Activated T-cell treated with anti-CD3 and anti-CD28 coated beads, Interleukin-2, amount 50 U/mL, for 72 hours (primary cell): ENCODE measurements at regions not wholly inside any gene's neighbourhood (a gene's known extent, or its start where the extent isn't known, plus 50 kb on each side); places are given as distances from the start of the nearest gene placed in this dataset.
"Not testable (repeated sequence)": the region's sequence is repeated elsewhere in the genome, so short reads cannot be mapped to it uniquely, and the experiment has no call there.

ENCODE experiments used
- ATAC-seq, 2 donors: fragments of 150-1000 bp; cut with Tn5 transposase; replicated peaks in 1 of 2; 2 replicates each; pipeline ENCODE4 v1.10.0; 2021; ENCODE audit warnings: moderate library complexity in 2 of 2, mild to moderate bottlenecking in 1 of 2
- DNase-seq, 2 donors: peaks; one replicate each; pipeline ENCODE4 v3.0.0; 2021 to 2022; ENCODE audit warnings: mixed read lengths in 1 of 2
- H3K27ac Mint-ChIP-seq: one replicate; pipeline ENCODE4 v1.8.0; 2022; ENCODE audit warnings: mild to moderate bottlenecking, moderate library complexity, mixed read lengths
- H3K27me3 Mint-ChIP-seq: one replicate; pipeline ENCODE4 v1.8.0; 2022; ENCODE audit warnings: low read depth, mixed read lengths
- H3K36me3 Mint-ChIP-seq, 2 donors: one replicate each; pipeline ENCODE4 v1.8.0; 2022; ENCODE audit warnings: mixed read lengths in 2 of 2, mild to moderate bottlenecking in 1 of 2; ENCODE audit not compliant: insufficient read depth in 2 of 2
- H3K4me1 Mint-ChIP-seq: one replicate; pipeline ENCODE4 v1.8.0; 2022; ENCODE audit warnings: low read depth, mixed read lengths
- H3K4me3 Mint-ChIP-seq, 2 donors: one replicate each; pipeline ENCODE4 v1.8.0; 2022; ENCODE audit warnings: mild to moderate bottlenecking in 2 of 2, mixed read lengths in 2 of 2, moderate library complexity in 2 of 2
- H3K9me3 Mint-ChIP-seq, 2 donors: one replicate each; pipeline ENCODE4 v1.8.0; 2022; ENCODE audit warnings: mixed read lengths in 2 of 2

- not testable (repeated sequence) for DNase-seq, H3K4me1 Mint-ChIP-seq, H3K9me3 Mint-ChIP-seq, H3K27me3 Mint-ChIP-seq, ATAC-seq, H3K4me3 Mint-ChIP-seq, H3K36me3 Mint-ChIP-seq
- H3K27ac Mint-ChIP-seq: peak overlapping the region; percentile 82
Measured at GRCh38 chr2:118572380-118572779, 275.1 kb downstream of the EN1 start.

DNA sequence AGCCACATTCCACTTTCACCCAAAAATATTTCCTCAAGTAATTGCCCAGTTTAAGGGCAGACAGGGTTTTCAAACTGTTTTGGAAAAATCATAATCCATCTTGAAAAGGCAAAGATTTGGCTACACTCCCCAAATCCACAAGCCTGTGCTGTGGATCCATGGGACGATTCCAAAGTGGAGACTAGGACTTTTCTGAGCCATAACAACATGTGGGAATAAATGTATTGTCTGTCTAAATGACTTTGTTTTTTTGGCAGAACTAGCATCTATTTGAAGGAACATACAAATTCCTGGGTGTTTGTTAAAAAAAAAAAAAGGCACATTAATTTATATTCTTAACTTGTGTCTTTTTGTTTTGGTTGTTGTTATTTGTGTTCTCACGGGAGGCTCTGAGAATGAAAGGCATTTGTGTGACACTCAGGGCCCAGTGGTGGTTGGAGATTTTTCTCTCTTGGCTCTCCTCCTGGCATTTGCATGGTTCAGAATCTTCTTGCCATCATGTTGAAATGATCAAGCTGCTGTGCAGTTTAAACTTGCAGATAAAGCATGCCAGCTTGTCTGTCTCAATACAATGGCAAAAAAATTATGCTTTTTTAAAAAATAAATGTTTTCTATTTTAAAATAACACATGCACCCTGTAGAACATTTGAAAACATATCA, 277.4 kb downstream of the EN1 start:
- no peak for ATAC-seq
- no peaks in the 10 kb centered on the region for H3K4me1 Mint-ChIP-seq
- no peak overlapping the region for H3K27ac Mint-ChIP-seq
- no peaks in the 10 kb centered on the region for H3K9me3 Mint-ChIP-seq
- DNase-seq: no peak
- no peaks in the 10 kb centered on the region for H3K36me3 Mint-ChIP-seq
- peaks cover 19% of the 10 kb centered on the region for H3K27me3 Mint-ChIP-seq
- H3K4me3 Mint-ChIP-seq: no peak overlapping the region

GRCh38 chr2:118568700-118569099, 278.7 kb downstream of the EN1 start:
- DNase-seq (no peak), ATAC-seq (no peak)
- Mint-ChIP-seq H3K27ac (no peak overlapping the region), H3K36me3 (no peaks in the 10 kb centered on the region), H3K27me3 (peaks cover 12% of the 10 kb centered on the region), H3K4me1 (no peaks in the 10 kb centered on the region), H3K4me3 (no peak overlapping the region), H3K9me3 (no peaks in the 10 kb centered on the region)

DNA sequence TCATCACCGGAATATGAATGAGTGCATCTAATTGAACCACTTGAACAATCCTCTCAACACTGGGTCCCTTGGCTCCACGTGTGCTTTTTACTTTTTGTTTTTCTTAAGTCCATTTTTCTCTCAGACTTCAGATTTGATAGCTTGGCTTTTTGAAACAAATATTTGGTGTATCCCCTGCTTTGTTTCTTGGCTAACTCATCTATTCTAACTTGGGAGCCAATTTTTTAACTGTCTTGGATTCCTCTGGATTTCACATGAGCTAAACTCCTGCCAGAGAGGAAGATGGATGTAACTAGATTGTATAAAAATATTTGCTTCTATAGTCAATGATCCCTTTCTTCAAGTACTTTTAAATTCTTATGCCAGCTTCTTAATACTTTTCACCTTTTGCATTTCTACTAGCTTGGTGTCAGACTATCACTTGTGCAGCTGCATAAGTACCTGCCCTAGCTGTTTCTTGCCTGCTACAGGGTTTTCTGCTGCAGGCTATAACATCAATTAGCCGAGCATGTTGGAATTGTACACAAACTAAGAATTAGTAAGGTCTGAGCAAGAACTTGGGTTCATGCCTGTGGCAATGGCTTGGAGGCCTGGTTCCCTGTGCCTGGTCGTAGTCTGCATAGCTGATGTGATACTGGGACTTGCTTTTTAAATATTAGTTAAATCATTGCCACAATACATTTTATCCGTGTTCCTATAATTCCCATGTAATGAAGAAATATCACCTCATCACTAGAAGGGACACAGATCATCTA, 281.5 kb downstream of the EN1 start:
- peaks cover 12% of the 10 kb centered on the region for H3K27me3 Mint-ChIP-seq
- H3K9me3 Mint-ChIP-seq: no peaks in the 10 kb centered on the region
- no peak for ATAC-seq
- no peaks in the 10 kb centered on the region for H3K36me3 Mint-ChIP-seq
- H3K4me1 Mint-ChIP-seq: no peaks in the 10 kb centered on the region
- no peak overlapping the region for H3K27ac Mint-ChIP-seq
- no peak overlapping the region for H3K4me3 Mint-ChIP-seq
- no peak for DNase-seq

- no peak overlapping the region for H3K27ac Mint-ChIP-seq
- H3K36me3 Mint-ChIP-seq: no peaks in the 10 kb centered on the region
- DNase-seq (no peak), ATAC-seq (no peak)
- H3K27me3 Mint-ChIP-seq: peaks cover 12% of the 10 kb centered on the region
- no peak overlapping the region for H3K4me3 Mint-ChIP-seq
- H3K4me1 Mint-ChIP-seq: no peaks in the 10 kb centered on the region
- no peaks in the 10 kb centered on the region for H3K9me3 Mint-ChIP-seq
Measured at GRCh38 chr2:118565301-118565700, 282.1 kb downstream of the EN1 start.

DNA sequence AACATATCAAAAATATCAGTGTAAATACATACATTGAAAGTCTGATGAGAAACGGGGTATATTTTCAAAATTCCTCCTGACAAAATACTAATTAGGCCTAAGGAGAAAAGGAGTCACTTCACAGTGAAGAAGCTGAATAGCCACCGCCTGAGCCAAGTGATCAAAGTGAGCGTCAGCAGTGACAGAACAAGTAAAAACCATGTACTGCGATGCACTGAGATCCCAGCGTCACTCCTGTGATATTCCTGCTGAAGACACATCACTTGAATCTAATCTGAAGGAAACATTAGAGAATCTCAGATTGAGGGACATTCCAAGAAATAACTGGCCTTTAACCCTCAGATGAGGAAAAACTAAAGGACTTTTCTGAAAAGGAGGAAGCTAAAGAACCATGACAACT, 285.3 kb downstream of the EN1 start:
- Mint-ChIP-seq H3K4me3 (no peak overlapping the region), H3K4me1 (no peaks in the 10 kb centered on the region), H3K9me3 (no peaks in the 10 kb centered on the region), H3K27ac (no peak overlapping the region), H3K36me3 (no peaks in the 10 kb centered on the region), H3K27me3 (peaks cover 12% of the 10 kb centered on the region)
- ATAC-seq (no peak), DNase-seq (no peak)

- Mint-ChIP-seq H3K27me3 (no peaks in the 10 kb centered on the region), H3K36me3 (no peaks in the 10 kb centered on the region), H3K4me3 (no peak overlapping the region), H3K9me3 (no peaks in the 10 kb centered on the region), H3K4me1 (no peaks in the 10 kb centered on the region), H3K27ac (no peak overlapping the region)
- DNase-seq: no peak
- no peak for ATAC-seq
Measured at GRCh38 chr2:118558846-118559245, 288.6 kb downstream of the EN1 start.

DNA sequence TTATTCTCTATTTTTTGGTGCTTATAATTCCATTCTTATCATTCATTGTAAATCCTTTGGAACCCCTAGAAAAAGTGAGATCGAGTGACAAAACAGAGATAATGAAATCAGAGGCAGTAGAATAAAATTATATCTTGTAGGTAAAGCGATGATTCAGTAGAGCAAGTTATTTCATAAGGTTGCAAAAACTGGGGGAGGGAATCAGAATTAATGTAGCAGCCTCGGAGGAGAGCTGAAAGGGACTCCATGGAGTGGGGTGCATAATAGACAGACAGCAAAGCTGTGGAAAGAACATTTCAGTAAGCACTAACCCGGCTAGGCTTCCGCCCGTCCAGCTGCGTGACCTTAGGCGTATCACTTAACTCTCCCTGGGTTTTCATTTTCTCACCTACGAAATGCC, 289.7 kb downstream of the EN1 start:
- no peak for ATAC-seq
- Mint-ChIP-seq H3K27me3 (no peaks in the 10 kb centered on the region), H3K36me3 (no peaks in the 10 kb centered on the region), H3K4me1 (no peaks in the 10 kb centered on the region), H3K4me3 (no peak overlapping the region), H3K27ac (no peak overlapping the region), H3K9me3 (no peaks in the 10 kb centered on the region)
- DNase-seq: no peak

DNA sequence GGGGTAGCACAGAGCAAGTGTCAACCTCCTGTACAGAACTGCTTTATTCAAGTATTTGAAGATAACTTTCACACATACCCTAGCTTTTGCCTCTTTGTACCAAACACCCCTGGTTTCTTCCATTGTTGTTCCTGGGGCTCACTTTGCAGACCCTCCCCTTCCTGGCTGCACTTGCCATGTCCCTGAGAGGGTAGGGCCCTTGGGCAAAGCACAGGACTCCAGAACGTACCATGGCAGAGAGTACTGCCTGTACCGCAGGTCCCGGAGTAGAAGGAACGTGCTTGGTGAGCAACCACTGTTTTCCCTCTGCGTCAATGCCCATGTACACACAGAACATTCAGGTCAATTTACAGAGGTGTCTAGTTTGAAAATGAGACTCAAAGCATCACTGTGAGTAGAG, 290.4 kb downstream of the EN1 start:
- Mint-ChIP-seq H3K27me3 (no peaks in the 10 kb centered on the region), H3K4me1 (no peaks in the 10 kb centered on the region), H3K9me3 (no peaks in the 10 kb centered on the region), H3K4me3 (no peak overlapping the region), H3K27ac (no peak overlapping the region), H3K36me3 (no peaks in the 10 kb centered on the region)
- no peak for ATAC-seq
- DNase-seq: no peak

DNA sequence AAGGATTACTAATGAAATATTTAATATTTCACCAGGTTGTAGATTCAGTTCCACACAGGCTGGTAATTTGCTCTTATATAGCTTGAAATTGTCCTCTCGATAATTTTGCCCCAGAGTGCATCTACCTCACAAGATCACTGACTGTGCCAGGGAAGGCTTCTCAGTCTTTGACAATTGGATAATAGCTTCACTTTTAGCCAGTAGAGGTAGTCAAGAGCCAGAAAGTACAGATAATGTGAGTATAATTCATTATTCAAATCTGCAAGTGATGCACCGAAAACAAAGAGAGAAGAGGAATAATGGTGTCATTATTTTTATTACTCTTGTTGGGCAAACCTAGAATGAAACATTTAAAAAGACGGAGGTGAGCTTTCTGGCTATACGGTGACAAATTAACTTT, 292.8 kb downstream of the EN1 start:
- ATAC-seq: no peak
- H3K4me3 Mint-ChIP-seq: no peak overlapping the region
- no peaks in the 10 kb centered on the region for H3K9me3 Mint-ChIP-seq
- no peaks in the 10 kb centered on the region for H3K4me1 Mint-ChIP-seq
- no peaks in the 10 kb centered on the region for H3K27me3 Mint-ChIP-seq
- no peak overlapping the region for H3K27ac Mint-ChIP-seq
- no peaks in the 10 kb centered on the region for H3K36me3 Mint-ChIP-seq
- no peak for DNase-seq

DNA sequence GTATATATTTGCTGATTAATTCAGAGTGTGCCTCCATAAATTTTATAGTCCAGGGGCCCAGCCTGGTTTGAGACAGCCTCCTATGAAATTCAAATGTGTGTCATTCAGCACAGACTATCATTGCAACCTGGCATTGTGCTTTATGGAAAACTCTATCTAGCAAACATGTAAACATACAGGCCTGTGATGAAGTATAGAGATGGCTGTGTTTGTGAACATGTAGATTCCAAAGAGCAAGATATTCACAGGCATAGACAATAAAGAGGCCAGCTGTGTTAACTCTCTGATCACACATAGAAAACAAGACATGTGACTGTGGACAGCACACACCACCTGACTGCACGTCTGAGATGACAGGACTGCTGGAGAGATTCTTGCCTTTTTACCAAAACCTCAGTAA, 297.9 kb downstream of the EN1 start:
- ATAC-seq (no peak), DNase-seq (no peak)
- no peaks in the 10 kb centered on the region for H3K9me3 Mint-ChIP-seq
- H3K4me1 Mint-ChIP-seq: no peaks in the 10 kb centered on the region
- H3K27me3 Mint-ChIP-seq: peaks cover 7% of the 10 kb centered on the region
- no peaks in the 10 kb centered on the region for H3K36me3 Mint-ChIP-seq
- H3K4me3 Mint-ChIP-seq: no peak overlapping the region
- H3K27ac Mint-ChIP-seq: no peak overlapping the region

- ATAC-seq: no peak
- no peak overlapping the region for H3K27ac Mint-ChIP-seq
- H3K27me3 Mint-ChIP-seq: peaks cover 7% of the 10 kb centered on the region
- H3K36me3 Mint-ChIP-seq: no peaks in the 10 kb centered on the region
- no peak overlapping the region for H3K4me3 Mint-ChIP-seq
- H3K4me1 Mint-ChIP-seq: no peaks in the 10 kb centered on the region
- no peak for DNase-seq
- no peaks in the 10 kb centered on the region for H3K9me3 Mint-ChIP-seq
Measured at GRCh38 chr2:118548880-118549488, 298.5 kb downstream of the EN1 start.

- peaks cover 0 to 2% of the 10 kb centered on the region in 2 donors for H3K36me3 Mint-ChIP-seq
- no peak overlapping the region for H3K27ac Mint-ChIP-seq
- H3K9me3 Mint-ChIP-seq: no peaks in the 10 kb centered on the region
- DNase-seq (peak; percentile 3), ATAC-seq (no peak)
- H3K4me3 Mint-ChIP-seq: no peak overlapping the region
- no peaks in the 10 kb centered on the region for H3K27me3 Mint-ChIP-seq
- no peaks in the 10 kb centered on the region for H3K4me1 Mint-ChIP-seq
Measured at GRCh38 chr2:118539290-118539689, 308.2 kb downstream of the EN1 start.
